GM19023 (cell line): ENCODE measurements at regions not wholly inside any gene's neighbourhood (a gene's known extent, or its start where the extent isn't known, plus 50 kb on each side); places are given as distances from the start of the nearest gene placed in this dataset.

Experiments used
- ATAC-seq: cut with Tn5 transposase; IDR thresholded peaks from one replicate; pipeline ENCODE4 v1.9.1; 2021; ENCODE audit warnings: mild to moderate bottlenecking, moderate library complexity; ENCODE audit not compliant: unreplicated experiment

DNA sequence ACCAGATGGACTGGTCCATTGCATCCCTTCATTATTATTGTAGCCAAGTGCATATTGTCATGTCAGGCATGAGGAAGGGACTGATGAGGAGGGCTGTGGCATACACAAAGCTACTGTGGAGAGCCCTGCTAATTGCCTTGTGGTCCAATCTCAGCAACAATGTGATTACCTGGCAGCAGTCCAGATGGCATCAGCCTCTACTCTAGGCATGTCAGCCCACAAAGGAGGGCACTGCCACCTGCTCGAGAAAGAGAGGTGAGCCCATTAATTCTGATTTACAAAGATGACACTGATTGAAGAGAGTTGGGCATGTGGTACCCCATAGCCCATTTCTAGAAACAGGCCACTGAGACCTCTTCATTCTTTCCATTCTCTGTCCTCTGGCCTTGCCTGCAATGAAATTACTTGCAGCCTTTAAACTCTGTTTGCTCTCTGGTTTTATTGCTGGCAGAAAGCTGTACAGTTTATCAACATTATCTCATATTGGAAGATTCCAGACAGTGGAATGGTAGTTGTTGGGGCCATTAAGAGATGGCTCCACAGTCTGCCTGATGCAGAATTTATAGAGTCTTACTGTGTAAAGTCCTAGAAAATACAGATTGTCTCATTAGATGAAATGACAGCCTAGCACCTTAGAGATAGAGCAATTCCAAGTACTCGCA, 307.7 kb downstream of the ARPP21 start:
- ATAC-seq, result no peak

GRCh38 chr3:35950021-35950420, 310.7 kb downstream of the ARPP21 start:
- no peak for ATAC-seq

DNA sequence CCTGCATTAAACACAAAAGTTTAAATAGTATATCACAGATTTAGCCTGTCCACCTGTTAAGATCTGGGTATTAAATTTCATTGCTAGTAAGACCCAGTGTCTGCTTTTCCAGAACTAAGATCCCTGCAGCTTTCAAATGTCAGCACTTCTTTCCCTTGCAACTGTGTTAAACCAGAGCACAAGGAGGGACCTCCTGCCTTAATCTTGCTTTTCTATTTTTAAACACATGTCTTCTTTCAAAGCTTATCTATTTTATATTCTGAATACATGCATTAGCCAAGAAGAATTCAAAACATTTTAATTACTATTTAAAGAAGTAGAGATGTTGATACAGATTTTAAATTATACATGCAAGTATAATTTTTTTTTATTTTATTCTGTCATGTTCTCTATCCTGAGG, 315.1 kb downstream of the ARPP21 start:
- ATAC-seq, result no peak

- ATAC-seq, result no peak
Measured at GRCh38 chr3:35965908-35966307, 326.6 kb downstream of the ARPP21 start.

- ATAC-seq, result no peak
Measured at GRCh38 chr3:35966629-35967464, 327.5 kb downstream of the ARPP21 start.

DNA sequence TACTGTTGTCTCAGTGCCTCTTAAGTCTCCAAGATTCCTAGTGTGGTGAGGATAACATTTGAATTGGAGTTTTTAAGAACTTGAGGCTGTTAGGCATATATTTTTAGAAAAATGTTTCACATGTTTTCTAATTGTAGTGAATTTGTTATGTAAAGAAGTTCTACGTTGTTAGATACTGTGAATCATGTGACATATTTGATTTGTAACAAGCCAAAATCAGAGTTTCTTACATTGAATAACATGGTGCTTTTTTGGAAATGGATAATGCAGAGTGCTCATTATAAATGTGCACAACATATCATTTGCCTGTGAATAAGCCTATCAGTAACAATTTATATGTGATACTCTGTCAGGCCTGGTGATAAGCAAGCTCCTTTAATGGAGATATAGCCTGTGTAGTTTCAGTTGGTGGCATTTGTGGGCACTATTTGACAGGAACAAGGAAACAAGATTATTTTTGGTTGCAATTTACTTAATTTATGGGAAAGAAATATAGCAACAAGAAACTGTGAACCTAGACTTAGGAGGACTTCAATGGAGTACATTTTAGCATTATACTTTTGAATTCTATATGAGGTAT, 328.8 kb downstream of the ARPP21 start:
- no peak for ATAC-seq

- no peak for ATAC-seq
Measured at GRCh38 chr3:35969406-35969805, 330.1 kb downstream of the ARPP21 start.

GRCh38 chr3:35970793-35971192, 331.5 kb downstream of the ARPP21 start:
- no peak for ATAC-seq

DNA sequence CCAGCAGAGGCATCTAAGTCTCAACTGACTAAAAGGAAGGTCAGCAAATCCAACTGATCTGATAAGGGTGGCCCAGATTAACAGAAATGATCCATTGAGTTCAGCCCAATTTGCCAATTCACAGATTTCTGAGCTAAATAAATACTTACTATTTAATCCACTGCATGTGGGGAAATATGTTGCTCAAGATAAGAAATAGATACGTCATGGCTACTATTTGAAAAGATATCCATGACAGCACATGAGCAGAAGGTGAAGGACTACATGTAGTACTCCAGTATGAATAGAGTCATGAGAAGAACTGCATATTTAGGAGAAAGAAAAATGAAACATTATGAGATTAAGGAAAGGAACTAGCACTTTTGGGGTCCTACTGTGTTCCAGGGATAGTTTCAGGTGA, 332.4 kb downstream of the ARPP21 start:
- no peak for ATAC-seq

- ATAC-seq, result no peak
Measured at GRCh38 chr3:35974872-35975271, 335.5 kb downstream of the ARPP21 start.

DNA sequence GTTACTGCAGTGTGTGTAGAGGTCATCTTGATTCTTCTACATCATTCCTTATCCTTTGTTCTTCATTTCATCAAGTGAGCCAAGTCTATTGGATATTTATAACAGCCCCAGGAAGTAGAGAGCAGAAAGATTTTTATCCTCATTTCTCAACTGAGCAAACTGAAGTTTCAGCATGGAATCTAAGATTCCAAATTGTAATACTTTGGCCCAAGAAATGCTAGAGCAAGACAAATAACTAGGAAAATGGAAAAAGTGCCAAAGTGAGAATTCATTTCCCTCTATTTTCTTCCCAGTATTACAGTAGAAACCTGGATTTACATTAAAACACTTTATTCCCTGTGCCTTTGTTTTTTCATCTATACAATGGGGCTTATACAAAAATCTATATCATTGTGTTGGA, 346.8 kb downstream of the ARPP21 start:
- ATAC-seq, result no peak

- no peak for ATAC-seq
Measured at GRCh38 chr3:35987386-35987785, 348.1 kb downstream of the ARPP21 start.

GRCh38 chr3:35992041-35992440, 352.7 kb downstream of the ARPP21 start:
- ATAC-seq, result no peak

- ATAC-seq, result no peak
Measured at GRCh38 chr3:36011791-36012190, 368.5 kb upstream of the STAC start.

DNA sequence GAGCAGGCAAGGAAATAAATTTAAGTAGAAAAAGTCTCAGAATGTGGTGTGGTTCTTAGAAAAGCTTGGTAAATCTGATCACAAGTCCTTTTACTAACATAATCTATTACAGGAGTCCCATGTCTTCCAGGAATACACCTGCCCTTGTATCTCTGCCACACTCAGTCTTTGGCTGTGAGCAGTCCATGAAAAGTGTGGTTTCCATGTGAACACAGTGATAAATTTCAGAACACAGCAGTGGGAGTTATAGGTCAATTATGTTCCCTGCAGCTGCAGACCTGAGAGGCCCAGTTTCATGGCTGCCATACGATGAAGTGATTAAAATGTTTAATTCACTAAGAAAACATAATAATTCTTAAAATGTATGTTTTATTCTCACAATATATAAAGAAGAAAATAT, 366.9 kb upstream of the STAC start:
- no peak for ATAC-seq

- no peak for ATAC-seq
Measured at GRCh38 chr3:36025232-36025631, 355.1 kb upstream of the STAC start.

DNA sequence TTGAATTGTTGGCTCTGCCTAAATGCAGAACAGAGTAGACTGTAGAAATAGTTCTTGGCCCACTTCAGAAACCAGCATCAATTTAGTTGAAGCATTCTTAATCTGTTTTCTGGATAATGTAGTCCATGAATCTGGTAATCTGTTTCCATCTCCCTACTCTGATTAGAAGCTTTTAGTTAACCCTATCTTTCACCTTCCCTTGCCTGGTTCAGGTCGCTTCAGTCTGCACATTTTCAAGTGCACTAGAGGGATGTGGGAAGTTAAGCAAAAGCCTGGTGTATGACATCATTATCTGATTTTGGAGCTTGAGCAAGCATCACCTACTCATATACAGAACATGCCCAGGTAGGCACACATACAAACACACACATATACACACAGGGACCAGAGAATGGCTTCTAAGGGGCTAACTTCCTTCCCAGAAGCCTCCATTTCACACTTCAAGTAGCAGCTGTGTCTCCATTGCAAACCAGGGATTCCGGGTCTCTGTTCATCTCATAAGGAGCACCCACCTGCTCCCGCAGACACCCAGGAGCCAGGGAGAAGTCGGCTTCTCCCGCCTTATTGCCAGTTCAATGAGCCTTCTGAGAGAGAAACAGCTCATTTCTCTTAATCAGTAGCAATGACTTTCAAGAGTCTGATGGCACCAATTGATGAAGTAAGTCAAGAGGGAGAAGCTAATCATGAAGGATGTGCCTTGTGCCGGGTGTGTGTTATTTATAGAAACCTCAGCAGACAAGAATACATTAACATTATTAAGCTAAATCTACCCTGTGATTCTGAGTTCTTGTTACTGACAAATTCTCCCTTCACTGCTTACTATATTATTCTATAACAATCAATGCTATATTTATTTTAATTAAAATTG, 347.9 kb upstream of the STAC start:
- no peak for ATAC-seq

DNA sequence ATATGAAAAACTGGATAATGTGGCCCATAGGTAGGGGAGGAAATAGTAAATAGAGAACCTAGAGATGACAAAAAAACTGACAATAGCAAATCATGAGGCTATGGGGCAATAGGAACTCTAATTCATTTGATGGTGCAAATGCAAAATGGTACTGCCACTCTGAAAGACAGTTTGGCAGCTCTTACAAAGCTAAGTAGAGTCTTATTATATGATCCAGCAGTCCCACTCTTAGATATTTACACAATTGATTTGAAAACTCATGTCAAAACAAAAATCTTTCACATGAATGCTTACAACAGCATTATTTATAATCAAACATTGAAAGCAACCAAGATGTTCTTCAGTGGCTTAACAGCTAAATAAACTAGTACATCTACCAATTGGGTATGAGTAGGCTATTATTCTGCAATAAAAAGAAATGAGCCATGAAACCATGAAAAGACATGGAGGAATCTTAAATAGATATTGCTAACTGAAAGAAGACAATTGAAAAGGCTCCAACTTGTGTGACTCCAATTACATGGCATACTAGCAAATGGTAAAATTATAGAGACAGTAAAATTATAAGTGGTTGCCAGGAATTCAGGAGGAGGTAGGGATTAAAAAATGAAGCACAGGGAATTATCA, 321.8 kb upstream of the STAC start:
- ATAC-seq, result no peak

GRCh38 chr3:36060950-36061349, 319.4 kb upstream of the STAC start:
- ATAC-seq, result no peak

DNA sequence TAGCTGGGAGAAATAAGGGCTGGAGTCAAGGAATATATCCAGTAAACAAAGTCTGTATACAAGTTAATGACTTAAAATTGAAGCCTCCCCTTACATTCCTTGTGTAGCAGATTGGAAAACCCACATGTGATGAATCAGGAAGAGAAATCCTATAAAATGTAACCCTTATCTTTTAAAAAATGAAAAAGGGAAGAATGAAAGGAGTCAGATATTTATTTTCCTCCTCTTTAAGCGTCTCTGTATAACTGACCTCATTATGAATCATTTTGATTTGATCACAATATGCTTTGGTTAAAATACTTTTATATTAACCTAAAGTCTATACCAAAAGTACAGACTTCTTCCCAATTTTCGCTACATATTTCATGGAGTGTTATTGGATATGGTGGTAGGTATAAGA, 316.3 kb upstream of the STAC start:
- ATAC-seq, result no peak

GRCh38 chr3:36065321-36065720, 315.0 kb upstream of the STAC start:
- ATAC-seq, result no peak
